ENCODE measurements at regions not wholly inside any gene's neighbourhood (a gene's known extent, or its start where the extent isn't known, plus 50 kb on each side); places are given as distances from the start of the nearest gene placed in this dataset.

GRCh38 chr10:56715262-56715661 lies 354.2 kb upstream of the ZWINT start:
- CTCF ChIA-PET: no interaction called here
- SMC1A ChIA-PET (ENCODE audit: uncharacterized antibody, unreplicated experiment): no interaction called here
- Histone ChIP-seq H3K79me2 (ENCODE audit: control insufficient read depth, insufficient read depth, low read length) (no peaks in the 10 kb centered on the region), H3K4me1 (ENCODE audit: control insufficient read depth, insufficient read depth, low read length) (no peaks in the 10 kb centered on the region), H4K20me1 (ENCODE audit: control insufficient read depth, insufficient read depth) (no peaks in the 10 kb centered on the region), H2AFZ (ENCODE audit: control insufficient read depth, low read depth, low read length) (no peak overlapping the region), H3K4me3 (no peak overlapping the region), H3K4me2 (ENCODE audit: control insufficient read depth, insufficient read depth) (no peak overlapping the region), H3K36me3 (ENCODE audit: control insufficient read depth in 2 of 2, insufficient read depth in 2 of 2, low read length in 1 of 2) (no peaks in the 10 kb centered on the region), H3K27ac (ENCODE audit: control insufficient read depth, insufficient read depth) (no peak overlapping the region), H3K9ac (ENCODE audit: control insufficient read depth, insufficient read depth, low read length) (no peak overlapping the region), H3K9me3 (replicated peaks; ENCODE audit: control insufficient read depth, insufficient read depth, low read length) (no peaks in the 10 kb centered on the region), H3K27me3 (replicated peaks in 1 of 2; ENCODE audit: control insufficient read depth in 2 of 2, insufficient read depth in 2 of 2, low read length in 1 of 2) (no peaks in the 10 kb centered on the region)
- BruUV-seq (replicated peaks): no TSS peak
- TF ChIP-seq ZNF384 (IDR thresholded peaks at IDR 0.05; ENCODE audit: borderline replicate concordance, low read depth, low read length) (no peak), CUX1 (IDR thresholded peaks at IDR 0.05; ENCODE audit: insufficient replicate concordance, low read depth, low read length) (no peak), RFX5 (IDR thresholded peaks at IDR 0.05; ENCODE audit: low read depth, low read length) (no peak), PAX5 (IDR thresholded peaks at IDR 0.05; ENCODE audit: borderline replicate concordance, low read depth, low read length) (no peak), CHD4 (IDR thresholded peaks at IDR 0.05) (no peak), NRF1 (conservative IDR thresholded peaks at IDR 0.05; ENCODE audit: low read depth, low read length) (no peak), E4F1 (IDR thresholded peaks at IDR 0.05; ENCODE audit: borderline replicate concordance, partially characterized antibody) (no peak), MYB (IDR thresholded peaks at IDR 0.05; ENCODE audit: borderline replicate concordance, low read depth, low read length) (no peak), ELK1 (IDR thresholded peaks at IDR 0.05; ENCODE audit: low read depth, low read length) (no peak), MTA2 (IDR thresholded peaks at IDR 0.05; ENCODE audit: low read depth) (no peak), SIX5 (IDR thresholded peaks at IDR 0.05; ENCODE audit: low read depth, low read length, severe bottlenecking) (no peak), PRDM15 (CRISPR knock-in tag; IDR thresholded peaks at IDR 0.05) (no peak)
- RAD21 ChIA-PET (ENCODE audit: unreplicated experiment): no interaction called here
- ATAC-seq (peak; percentile 50; the same call in 2 of the 3 replicates), FAIRE-seq (no peak), DNase-seq (ENCODE audit: low read depth, low spot score) (no peak)
- intact Hi-C loops (cut with micrococcal nuclease; ENCODE audit: unreplicated experiment) (no loop called here), in situ Hi-C loops (cut with MboI) (no loop called here)
- POLR2A ChIA-PET: no interaction called here
- WGBS (ENCODE audit: insufficient coverage, insufficient replicate concordance, low lambda C conversion rate, missing lambda C conversion rate): 3% methylated on average over 2 of the region's 2 CpGs

Data from GM12878 (cell line).